ENCODE measurements at regions not wholly inside any gene's neighbourhood (a gene's known extent, or its start where the extent isn't known, plus 50 kb on each side); places are given as distances from the start of the nearest gene placed in this dataset.

- ChIA-PET CTCF (no interaction called here), POLR2A (no interaction called here)
- no peak for TF ChIP-seq CTCF (IDR thresholded peaks at IDR 0.05; ENCODE audit: insufficient read depth, low read length, missing control alignments)
- no peak overlapping the region for H3K4me3 ChIP-seq (ENCODE audit: low read depth, low read length)
- no peak for DNase-seq (ENCODE audit: low read depth, low spot score)
These were observed 417.9 kb downstream of the CDH7 start for GRCh38 chr18:66168685-66169235.

DNA sequence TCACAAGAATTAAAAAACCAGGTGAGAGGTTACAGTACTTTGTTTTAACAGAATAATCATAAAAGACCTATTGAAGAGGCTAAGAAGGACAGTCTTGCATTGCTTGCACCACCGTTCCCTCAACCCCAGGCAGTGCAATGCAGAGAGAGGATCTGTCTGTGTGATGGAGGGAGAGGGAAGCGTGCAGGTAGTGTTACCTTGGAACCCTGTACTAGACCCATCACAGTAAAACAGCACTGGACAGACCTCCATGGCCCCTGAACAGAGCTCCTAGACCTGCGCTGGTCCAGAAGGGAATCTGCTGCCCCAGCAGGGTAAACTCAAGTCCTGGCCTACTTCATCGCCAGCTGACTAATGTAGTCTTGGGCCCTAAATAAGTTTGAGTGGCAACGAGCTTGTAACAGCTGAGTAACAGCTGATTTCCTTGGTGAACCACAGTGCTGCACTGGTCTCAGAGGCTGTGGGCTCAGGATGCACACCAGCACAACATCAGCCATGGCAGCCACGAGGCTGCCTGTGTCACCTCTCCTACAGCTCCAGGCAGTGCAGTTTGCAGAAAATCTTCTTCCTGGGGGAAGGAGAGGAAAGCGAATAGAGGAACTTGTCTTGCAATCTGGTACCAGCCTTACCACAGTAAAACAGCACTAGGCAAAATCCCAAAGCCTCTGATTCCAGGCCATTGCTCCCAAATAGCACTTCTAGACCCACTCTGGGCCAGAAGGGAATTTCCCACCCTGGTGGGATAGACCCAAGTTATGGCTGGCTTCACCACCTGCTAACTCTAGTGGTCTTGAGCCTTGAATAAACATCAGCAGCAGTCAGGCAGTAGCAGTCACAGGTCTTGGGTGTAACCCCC is 417.2 kb downstream of the CDH7 start:
- no peak for DNase-seq (ENCODE audit: low read depth, low spot score)
- TF ChIP-seq CTCF (IDR thresholded peaks at IDR 0.05; ENCODE audit: insufficient read depth, low read length, missing control alignments): no peak

DNA sequence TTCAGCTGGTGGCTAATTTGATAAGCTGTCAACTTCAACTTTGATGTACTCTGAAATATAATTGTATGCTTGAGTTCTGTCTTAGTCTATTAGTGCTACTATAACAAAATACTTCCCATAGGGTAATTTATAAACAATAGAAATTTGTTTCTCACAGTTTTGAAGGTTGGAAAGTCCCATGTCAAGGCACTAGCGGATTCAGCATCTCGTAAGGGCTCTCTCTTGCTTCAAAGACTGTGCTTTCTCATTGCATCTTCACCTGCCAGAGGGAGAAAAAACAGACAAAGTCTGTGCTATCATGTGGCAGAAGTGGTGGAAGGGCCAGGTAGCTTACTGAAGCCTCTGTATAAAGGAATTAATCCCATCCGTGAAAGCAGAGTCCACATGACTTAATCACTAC is 409.2 kb downstream of the CDH7 start:
- TF ChIP-seq CTCF (IDR thresholded peaks at IDR 0.05; ENCODE audit: insufficient read depth, low read length, missing control alignments): no peak
- no peak for DNase-seq (ENCODE audit: low read depth, low spot score)
- no peak overlapping the region for H3K4me3 ChIP-seq (ENCODE audit: low read depth, low read length)
- ChIA-PET CTCF (no interaction called here), POLR2A (no interaction called here)

More for the DNA sequence above, 417.2 kb downstream of the CDH7 start:
- ChIA-PET POLR2A (no interaction called here), CTCF (no interaction called here)
- H3K4me3 ChIP-seq (ENCODE audit: low read depth, low read length): no peak overlapping the region

- no peak for TF ChIP-seq CTCF (IDR thresholded peaks at IDR 0.05; ENCODE audit: insufficient read depth, low read length, missing control alignments)
- DNase-seq (ENCODE audit: low read depth, low spot score): no peak
- H3K4me3 ChIP-seq (ENCODE audit: low read depth, low read length): no peak overlapping the region
- ChIA-PET POLR2A (no interaction called here), CTCF (no interaction called here)
These were observed 408.6 kb downstream of the CDH7 start for GRCh38 chr18:66159451-66159850.

DNA sequence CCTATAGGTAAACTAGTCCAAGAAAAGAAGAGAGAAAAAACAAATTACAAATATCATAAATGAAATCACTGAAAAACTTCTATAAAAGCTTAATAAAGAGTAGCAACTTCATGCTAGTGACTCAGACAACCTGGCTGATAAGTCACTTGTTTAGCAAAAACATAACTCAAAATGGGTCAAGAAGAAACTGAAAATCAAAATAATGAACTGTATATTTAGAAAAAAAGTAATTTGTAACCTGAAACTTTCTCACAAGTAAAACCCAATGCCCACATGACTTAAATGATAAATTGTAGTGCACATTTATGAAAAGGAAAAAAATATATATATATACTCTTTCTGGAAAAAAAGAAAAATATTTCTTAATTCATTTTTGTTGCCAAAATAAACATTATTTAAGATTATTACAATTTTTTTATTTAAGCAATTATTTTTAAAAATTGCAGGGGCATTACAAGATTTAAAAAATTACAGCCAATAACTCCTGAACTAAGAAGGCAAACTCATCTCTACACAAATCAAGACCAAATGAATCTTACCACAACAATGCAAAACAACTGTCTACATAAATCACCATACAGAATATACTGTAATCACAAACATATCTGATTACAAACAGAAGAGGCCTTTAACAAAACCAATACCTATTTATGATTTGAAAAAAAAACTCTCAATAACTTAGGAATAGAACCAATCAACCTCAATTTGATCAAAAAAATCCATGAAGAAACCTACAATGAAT is 406.3 kb downstream of the CDH7 start:
- POLR2A ChIA-PET: no interaction called here
- H3K4me3 ChIP-seq (ENCODE audit: low read depth, low read length): no peak overlapping the region
- no peak for TF ChIP-seq CTCF (IDR thresholded peaks at IDR 0.05; ENCODE audit: insufficient read depth, low read length, missing control alignments)
- DNase-seq (ENCODE audit: low read depth, low spot score): no peak
- CTCF ChIA-PET: no interaction called here

DNA sequence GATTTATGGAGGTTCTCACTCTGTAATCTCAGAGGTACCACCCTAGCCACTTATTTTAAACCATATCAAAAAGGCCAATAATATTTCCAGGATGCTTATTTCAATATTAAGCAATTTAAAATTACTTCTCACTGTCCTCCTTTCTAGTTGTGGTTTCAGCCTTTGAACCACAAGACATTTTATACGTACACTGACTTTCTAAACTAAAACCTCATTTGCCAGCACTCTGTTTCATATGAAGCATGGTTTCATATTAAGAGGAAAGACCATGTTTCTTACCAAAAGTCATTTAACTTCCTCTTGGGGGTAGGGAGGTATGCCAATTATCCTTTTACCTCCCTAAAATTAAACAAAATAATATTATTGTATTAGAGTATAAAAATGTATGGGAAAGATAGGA is 399.8 kb downstream of the CDH7 start:
- H3K4me3 ChIP-seq (ENCODE audit: low read depth, low read length): no peak overlapping the region
- CTCF ChIA-PET: no interaction called here
- no peak for TF ChIP-seq CTCF (IDR thresholded peaks at IDR 0.05; ENCODE audit: insufficient read depth, low read length, missing control alignments)
- POLR2A ChIA-PET: no interaction called here
- no peak for DNase-seq (ENCODE audit: low read depth, low spot score)
